Activated T-cell treated with anti-CD3 and anti-CD28 coated beads for 1 hour (primary cell): ENCODE measurements at regions not wholly inside any gene's neighbourhood (a gene's known extent, or its start where the extent isn't known, plus 50 kb on each side); places are given as distances from the start of the nearest gene placed in this dataset.

Source experiments
- DNase-seq: peaks from one replicate; pipeline ENCODE4 v3.0.0-alpha.2; 2020; ENCODE audit warnings: low read depth

DNA sequence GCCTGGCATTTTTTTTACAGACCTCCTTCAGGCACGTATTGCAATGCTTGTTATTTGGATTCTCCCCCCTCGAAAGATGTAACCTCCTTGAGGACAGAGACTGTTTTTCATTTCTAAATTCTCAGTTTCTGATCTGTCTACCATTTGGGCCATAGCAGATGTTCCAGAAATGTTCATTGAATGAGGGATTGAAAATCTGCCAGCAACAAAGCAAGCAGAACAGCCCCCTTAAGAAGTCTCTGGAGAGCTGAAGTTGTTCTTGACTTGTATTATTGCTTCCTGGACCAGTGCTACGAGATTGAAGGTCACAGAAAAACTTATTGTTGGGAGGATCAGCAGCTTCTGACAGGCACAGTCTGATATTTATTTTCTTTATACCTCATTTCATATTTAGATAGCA lies 355.5 kb downstream of the EPHA4 start:
- DNase-seq, result no peak

DNA sequence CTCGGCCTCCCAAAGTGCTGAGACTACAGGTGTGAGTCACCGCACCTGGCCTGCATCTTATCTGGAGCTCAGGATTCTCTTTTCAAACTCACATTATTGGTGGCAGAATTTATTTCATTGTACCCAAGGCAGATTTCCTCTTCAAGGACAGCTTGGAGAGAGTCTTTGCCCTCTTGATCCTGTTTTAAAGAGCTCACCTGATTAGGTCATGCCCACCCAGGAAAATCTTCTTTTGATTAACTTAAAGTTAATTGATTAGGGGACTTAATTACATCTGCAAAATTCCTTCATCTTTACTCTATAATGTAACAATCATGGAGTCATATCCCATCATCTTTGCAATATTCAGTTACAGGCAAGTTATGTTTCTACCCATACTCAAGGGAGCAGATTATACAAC lies 346.4 kb downstream of the EPHA4 start:
- no peak for DNase-seq

DNA sequence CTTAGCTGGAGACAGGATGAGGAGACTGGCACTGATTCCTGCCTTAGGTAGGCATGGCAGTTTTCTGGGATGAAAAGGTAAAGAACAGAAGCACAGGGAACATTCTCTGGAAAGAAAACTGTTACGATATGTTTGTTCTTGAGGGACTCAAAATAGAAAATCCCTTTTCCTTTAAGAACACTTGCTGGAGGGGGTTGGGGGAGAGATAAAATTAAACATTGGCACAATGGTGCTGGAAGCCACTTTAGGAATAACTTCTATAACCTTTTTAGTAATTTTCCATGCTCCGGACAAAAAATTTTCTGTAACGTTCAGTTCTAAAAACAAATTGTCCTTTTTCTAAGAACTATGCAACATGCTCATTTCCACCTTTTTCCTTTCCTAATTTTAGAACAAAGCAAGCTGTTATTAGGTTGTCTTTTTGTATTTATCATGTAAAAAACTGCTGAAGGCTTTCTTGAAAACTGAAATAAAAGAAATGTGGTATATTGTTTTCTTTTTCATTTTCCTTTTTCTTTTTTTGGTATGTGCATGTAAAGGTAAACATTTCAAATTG lies 343.8 kb downstream of the EPHA4 start:
- DNase-seq, result no peak

DNA sequence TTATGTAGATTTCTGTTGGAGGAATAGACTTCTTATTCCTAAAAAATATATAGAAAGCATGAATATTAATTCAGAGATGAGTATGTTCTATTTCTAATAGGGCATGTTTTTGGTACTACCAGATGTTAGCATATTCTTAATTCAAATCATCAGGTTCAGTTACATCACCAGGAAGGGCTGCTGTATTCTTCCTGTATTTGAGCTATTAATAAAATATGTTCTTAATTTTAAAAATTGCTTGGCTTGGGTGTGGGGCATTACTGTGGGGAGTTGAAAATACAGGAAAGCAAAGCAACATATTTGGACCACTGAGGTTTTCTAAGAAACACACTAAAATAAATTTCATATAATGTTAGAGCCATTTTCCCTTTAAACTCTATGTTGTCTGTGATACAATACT lies 343.0 kb downstream of the EPHA4 start:
- no peak for DNase-seq

DNA sequence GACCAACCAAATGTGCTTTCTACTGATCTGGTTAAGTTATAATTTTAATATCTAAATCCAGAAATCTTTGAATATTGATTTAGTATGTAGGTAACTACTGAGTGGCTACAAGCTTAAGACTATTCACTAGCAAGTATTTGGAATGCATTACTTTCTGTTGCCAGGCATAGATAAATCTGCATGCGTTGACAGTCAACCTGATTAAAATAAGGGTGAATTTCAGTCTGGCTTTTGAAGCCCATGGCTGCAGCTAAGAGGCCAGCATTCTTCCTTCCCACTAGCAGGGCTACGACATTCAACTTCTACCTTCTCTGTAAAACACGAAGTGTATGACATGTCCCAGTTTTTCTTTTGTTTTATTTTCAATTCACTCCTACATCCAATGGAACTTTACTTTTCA lies 340.6 kb downstream of the EPHA4 start:
- no peak for DNase-seq

DNA sequence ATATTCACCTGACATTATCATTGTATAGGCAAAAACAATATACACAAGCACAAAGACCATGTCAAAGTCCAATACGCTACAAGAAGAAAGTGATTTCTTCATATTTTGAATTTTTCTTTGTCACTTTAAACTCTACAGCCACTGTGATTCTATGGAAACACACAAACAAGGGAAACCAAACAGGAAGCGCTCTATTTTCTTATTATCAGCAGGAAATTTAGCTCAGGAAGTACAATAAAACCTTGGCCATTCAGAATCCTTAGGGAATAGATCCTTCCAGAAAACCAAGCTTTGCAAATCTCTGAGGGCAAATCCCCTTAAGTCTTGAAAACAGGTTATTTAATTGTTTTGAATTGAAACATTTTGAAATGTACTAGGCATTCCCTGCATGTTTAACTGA lies 336.2 kb downstream of the EPHA4 start:
- DNase-seq, result no peak

DNA sequence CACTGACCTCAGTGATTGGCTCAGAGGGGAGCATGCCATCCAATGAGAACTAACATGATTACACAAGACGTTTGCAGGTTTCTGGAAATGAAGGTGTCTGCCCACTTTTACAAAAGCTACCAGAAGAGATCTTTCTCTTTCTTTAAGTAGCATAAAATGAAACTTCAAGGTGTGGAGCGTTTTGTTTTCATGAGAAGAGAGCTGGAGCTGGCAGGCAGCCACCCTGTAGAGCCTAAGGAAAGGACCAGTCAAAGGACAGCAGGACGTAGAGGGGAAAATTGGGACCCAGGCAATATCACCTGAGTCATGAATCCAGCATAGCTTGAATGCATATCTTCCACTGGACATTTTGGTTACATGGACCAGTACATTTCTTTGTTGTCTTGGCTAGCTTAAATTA lies 331.0 kb downstream of the EPHA4 start:
- no peak for DNase-seq

DNA sequence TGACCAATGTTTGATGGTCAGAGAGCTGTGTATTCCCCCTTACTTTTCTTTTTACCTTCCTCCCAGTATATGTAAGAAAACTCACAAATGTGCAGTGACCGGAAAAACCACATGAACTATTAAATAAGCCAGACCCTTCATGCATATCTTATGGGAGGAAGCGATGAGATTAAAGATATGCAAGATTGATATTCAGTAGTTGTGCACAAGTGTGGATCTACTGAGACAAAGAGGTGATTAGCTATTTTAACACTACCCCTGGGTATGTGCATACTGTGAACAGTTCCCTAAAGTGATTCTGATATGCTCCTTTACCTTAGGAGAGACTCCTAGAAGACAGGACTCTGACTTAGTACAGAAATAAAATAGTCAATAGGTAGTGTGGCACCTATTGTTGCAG lies 328.3 kb downstream of the EPHA4 start:
- DNase-seq, result no peak

DNA sequence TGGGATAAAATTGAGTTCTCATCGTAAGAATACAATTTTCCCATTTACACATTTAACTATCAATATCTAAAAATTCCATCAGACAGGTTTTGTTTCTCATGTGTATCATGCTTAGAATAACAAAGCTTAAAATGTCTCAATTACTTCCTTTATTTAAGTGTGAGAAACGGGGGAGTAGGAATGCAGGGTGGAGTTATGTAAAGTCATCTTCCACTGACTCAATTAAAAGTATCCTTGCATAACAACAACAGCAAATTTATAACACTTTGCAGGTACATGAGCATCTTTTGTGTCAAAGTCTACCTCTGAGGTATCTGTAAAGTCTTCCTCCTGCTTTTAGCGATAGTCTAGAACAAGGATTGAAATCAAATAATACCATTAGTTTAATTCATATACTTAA lies 327.1 kb downstream of the EPHA4 start:
- DNase-seq, result no peak

DNA sequence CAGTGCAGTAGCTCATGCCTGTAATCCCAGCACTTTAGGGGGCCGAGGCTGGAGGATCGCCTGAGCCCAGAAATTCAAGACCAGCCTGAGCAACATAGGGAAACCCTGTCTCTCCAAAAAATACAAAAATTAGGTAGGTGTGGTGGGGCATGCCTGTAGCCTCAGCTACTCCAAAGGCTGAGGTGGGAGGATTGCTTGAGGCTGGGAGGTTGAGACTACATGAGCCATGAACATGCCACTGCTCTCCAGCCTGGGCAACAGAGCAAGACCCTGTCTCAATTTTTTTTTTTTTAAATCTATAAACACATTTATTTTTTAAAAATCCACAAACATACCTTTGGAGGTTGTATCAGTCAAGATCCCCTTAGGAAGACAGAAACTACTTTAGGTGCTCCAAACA lies 326.3 kb downstream of the EPHA4 start:
- no peak for DNase-seq

DNA sequence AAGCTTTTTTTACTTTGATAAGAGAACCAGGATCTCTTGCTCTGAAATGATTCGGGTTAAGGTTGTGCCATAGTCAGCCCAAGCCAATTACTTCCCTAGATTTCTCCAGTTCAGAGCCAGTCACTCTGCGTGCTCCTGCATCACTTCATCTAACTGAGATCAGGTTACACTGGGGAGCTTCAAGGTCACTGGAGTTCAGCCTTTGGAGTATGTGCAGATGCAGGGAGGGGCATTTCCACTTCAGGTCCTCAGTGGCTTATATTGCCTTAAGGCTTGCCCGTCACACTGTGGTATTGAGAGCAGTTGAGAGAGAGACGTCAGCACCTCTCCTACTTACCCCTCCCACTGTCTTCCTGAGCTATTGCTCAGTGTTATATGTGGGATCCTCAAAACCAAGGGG lies 317.8 kb downstream of the EPHA4 start:
- DNase-seq, result no peak

DNA sequence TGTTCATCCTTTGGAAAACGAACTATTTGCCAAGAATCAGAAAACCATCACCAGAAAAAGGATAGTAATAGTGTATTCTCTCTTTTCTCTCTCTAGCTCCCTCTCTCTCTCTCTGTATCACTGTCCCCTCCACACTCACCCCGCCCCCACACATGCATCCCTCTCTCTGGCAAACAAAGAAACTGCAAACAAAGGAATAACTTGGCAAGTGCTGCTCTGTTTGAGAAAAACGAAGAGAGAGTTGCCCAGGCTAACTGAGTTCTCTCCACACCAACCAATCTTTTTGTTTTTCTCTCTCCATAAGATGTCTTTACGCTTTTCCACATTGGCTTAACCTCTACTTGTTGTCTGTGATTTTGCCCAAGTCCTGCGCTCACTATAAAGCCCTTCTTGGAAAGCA lies 316.2 kb downstream of the EPHA4 start:
- no peak for DNase-seq

DNA sequence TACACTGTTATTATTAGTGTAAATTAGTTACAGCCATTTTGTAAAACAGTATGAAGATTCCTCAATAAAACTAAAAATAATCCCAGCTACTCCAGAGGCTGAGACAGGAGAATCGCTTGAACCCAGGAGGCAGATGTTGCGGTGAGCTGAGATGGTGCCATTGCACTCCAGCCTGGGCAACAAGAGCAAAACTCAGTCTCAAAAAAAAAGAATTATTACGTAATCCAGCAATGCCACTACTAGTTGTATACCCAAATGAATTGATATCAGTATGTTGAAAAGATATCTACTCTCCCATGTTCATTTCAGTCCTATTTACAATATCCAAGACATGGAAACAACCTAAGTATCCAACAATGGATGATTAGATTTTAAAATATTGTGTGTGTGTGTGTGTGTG lies 313.6 kb downstream of the EPHA4 start:
- no peak for DNase-seq

DNA sequence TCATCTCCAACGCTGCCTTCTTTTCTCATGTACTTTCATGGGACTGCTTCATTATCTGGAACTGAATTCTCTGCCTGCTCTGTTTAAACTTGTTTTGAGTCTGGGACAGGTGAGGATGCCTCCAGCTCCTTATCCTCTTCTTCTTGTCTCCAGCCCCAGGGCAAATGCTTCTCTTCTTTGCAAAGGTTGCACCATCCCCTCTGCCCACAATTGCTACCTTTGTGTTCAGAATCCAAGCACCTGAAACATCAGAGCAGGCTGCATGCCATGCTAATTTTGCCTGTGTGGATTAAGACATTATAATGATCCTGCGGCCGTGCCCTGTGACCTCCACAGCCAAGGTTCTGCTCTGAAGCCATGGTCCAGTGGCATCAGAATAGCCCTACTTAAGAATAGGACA lies 309.5 kb downstream of the EPHA4 start:
- DNase-seq, result no peak

DNA sequence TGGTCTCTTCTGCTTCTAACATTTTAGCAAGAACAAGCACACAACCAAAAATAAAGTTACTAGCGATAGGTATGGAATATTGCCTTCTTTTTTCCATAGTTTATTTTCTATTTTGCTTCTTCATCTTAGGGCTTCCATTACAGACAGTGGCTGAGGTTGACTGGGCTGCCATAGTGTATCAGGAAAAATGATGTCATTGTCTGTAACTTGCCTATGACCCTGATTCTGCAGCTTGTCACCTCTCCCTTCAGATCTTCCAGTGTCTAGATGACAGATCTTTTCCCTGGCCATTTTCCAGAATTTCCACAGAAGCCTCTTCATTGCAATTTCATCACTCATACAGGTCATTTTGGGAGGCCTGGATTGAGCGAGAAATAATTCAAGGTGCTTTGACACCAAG lies 308.5 kb downstream of the EPHA4 start:
- no peak for DNase-seq

DNA sequence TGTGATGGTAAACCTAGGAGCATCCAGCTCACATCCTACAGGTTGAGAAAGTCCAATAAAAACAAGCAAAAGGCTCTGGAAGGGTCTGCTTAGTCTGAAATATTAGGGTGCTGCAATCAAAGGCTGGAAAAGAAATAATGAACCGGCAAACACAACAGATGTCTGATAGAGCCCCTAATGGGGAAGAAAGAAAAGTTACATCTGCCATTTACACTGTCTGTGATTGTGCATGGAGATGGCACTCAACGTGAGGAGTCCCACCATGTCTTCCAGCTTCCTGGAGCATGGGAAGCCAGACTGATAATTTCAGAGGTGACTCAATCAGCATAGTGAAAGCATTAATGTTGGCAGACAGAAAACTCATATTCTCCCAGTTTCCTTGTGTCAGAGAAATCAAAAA lies 307.8 kb downstream of the EPHA4 start:
- no peak for DNase-seq

DNA sequence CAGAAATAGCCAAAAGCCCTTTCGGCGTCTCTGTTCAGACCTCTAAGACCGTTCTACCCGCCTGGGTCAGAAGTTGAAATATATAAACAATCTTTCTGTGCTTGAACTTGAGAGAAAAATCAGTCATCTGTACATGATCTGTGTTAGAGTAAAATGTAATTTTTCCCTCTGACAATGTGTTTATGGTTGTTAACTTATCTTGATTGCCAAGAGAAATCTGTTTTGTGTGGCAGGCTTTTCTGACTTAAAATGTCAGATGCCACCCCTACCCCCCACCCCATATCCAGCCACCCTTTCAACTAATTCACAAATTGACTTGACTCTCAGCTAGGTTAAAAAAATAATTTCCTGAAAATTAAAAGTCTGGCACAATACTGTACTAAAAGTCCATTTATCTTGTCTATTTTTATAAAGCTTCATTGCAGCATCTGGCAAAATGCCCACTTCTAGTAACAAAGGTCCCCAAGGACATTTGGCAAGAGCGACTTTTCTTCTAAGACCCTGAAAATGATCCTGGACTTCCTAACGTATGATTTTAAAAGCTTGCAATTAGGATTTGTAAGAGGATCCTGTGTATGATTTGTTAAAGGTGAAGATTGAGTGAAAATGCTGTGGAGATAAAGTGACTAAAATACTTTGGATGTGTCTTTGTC lies 304.2 kb downstream of the EPHA4 start:
- DNase-seq, result no peak

DNA sequence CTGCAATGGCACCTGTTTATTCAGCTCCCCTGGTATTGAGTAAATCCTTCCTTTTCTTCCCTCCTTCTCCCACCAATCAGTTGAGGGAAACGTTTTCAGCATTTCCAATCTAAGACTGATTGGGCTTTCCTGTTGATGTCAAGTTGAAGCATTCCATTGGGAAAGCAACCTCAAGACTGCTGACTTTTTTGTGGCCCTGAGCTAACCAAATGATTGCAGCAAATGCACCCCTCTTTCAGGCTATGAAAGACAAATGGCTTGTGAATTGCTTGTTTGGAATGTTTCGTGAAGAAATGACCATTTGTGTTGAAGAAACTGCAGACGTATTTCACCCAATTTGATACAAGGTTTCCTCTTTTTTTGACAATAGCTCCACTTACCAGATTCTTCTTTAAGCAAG lies 303.5 kb downstream of the EPHA4 start:
- no peak for DNase-seq

DNA sequence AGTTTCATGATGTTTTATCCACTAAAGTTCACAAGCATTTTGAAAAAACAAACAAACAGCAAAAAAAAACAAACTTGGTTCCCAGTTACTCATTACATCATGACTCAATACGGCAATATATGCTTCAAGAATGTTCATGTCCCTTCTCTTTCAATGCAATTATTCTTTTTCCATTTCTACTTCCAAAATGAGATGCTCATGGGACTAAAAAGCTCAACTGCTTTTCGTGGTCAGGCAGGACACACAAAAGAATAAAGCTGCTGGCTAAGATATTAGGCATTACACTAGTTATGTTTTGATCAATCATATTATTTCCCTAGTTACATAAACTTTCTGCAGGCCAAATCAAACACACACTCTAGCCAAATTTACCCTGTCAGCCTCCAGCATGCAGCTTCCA lies 301.3 kb downstream of the EPHA4 start:
- DNase-seq, result no peak

DNA sequence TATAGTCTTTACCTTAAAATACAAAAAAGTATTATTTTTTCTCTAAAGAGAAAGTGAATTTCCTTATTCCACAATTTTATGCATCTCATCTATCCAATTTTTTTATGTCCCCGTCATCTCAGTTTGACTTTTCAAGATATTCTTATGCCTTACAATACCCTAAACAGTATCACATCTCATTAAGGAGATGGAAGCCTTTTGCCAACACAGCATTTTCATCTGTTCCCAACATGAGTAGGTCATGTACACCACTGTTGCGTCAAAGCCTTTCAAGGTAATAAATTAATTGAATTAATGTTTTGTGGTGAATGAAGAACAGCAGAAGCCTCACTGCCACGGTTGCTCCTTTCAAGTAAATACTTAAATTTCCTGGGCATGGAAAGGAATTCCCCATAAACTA lies 299.4 kb downstream of the EPHA4 start:
- no peak for DNase-seq

DNA sequence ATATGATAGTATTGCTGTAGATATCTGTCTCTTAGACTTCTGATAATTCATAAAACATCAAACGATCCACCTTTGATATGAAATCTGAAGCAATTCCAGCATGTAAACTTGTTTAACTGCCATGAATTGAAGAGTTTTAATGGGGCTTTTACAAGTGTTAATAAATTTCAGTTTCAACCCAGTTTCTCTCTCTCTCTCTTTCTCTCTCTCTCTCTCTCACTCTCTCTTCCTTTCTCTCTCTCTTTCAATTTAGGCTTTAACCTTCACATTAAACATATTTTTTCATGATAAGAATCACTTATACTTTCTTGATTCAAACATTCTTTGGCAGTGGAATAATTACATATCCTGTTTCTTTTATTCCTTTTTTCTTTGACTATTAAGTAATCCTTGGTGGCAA lies 296.1 kb downstream of the EPHA4 start:
- no peak for DNase-seq

DNA sequence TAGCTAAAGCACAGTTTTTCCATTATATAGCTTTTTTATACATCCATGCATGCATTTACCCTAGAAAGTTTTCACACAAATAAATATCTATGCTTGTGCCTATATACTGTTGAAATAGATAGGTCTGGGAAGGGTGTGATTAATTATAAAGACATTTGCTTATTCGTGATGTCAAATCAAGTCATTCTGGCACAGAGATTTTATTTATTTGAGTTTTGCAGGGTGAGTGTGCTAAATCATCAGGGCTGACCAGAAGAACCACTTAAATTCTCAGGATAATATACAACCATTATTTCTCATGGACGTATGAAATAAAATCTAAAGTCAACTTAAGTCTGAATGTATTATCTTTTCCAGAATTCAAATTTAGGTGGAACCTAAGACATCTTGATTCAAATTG lies 295.5 kb downstream of the EPHA4 start:
- DNase-seq, result no peak

DNA sequence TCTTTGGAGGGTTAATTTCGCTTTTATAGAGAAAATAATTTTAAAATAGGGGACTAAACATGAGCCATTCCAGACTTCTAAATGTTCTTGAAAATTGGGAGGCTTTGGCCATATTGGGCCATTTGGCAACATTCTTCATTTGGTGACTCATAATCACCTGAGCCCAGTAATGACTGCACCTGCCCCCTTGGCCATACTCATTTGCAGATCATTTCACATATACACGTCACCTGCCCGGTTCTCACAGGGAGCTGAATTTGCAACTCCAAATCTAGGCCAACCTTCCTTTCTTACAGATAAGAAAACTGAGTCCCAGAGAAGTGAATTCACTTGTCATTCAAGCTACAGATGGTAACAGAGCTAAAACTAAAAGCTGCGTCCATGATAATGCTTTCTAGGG lies 289.7 kb downstream of the EPHA4 start:
- no peak for DNase-seq

DNA sequence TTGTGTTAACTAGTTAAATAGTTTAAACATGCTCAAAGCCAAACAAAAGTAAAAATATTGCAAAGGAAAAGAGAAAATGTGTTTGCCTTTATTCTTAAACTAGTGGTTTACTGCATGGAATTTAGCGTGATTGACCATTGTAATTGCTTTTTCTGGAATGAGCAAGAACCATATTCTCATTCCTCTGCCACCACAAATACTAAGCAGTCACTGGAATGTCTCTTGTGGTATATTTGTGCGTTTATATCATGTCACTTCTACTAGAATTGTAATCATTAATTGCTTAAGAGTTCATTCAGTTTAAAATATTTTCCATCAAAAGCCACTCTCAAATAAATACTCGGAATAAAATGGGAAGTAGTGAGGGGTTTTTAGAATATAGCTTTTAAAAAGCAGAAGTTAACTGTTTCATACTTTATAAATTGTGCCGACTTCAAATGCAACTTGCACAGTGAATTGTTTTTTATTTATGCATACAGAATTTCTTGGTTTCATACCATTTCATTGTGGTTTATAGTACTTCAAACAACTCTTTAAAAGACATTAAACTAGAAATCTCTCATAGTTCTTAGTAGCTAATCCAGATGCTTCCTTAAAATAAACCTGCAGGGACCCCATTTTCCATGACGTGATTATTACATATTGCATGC lies 288.1 kb downstream of the EPHA4 start:
- DNase-seq, result no peak
